NCI-H2196 treated with DMSO at 0.1 percent for 48 hours (cell line): ENCODE measurements at regions not wholly inside any gene's neighbourhood (a gene's known extent, or its start where the extent isn't known, plus 50 kb on each side); places are given as distances from the start of the nearest gene placed in this dataset.

ENCODE experiments used
- DNase-seq: peaks from one replicate; lab custom pipeline; 2025; ENCODE audit not compliant: unreplicated experiment; lab: John Stamatoyannopoulos, UW

GRCh38 chr22:48678171-48679135 is 1149.2 kb downstream of the BRD1 start:
- DNase-seq = no peak

GRCh38 chr22:48677621-48678020 is 1150.1 kb downstream of the BRD1 start:
- no peak for DNase-seq

- DNase-seq = no peak
These were observed 1150.5 kb downstream of the BRD1 start for GRCh38 chr22:48677168-48677520.

GRCh38 chr22:48676266-48677167 is 1151.2 kb downstream of the BRD1 start:
- no peak for DNase-seq

GRCh38 chr22:48675830-48676145 is 1151.9 kb downstream of the BRD1 start:
- DNase-seq = no peak

- no peak for DNase-seq
These were observed 1152.4 kb downstream of the BRD1 start for GRCh38 chr22:48675141-48675829.

- DNase-seq = no peak
These were observed 1153.7 kb downstream of the BRD1 start for GRCh38 chr22:48673806-48674500.

- no peak for DNase-seq
These were observed 1155.3 kb downstream of the BRD1 start for GRCh38 chr22:48672387-48672786.

- DNase-seq = no peak
These were observed 1156.9 kb downstream of the BRD1 start for GRCh38 chr22:48670731-48671130.

- DNase-seq = no peak
These were observed 1157.5 kb downstream of the BRD1 start for GRCh38 chr22:48669986-48670716.

- no peak for DNase-seq
These were observed 1158.4 kb downstream of the BRD1 start for GRCh38 chr22:48669226-48669625.

- DNase-seq = no peak
These were observed 1160.4 kb downstream of the BRD1 start for GRCh38 chr22:48667289-48667688.

- DNase-seq = no peak
These were observed 1161.1 kb downstream of the BRD1 start for GRCh38 chr22:48666620-48667019.

GRCh38 chr22:48665311-48665995 is 1162.2 kb downstream of the BRD1 start:
- no peak for DNase-seq

GRCh38 chr22:48664586-48664985 is 1163.1 kb downstream of the BRD1 start:
- DNase-seq = no peak

- no peak for DNase-seq
These were observed 1164.4 kb downstream of the BRD1 start for GRCh38 chr22:48663297-48663696.

GRCh38 chr22:48662476-48663135 is 1165.1 kb downstream of the BRD1 start:
- DNase-seq = no peak

GRCh38 chr22:48661984-48662383 is 1165.7 kb downstream of the BRD1 start:
- DNase-seq = no peak
